ENCODE measurements at regions not wholly inside any gene's neighbourhood (a gene's known extent, or its start where the extent isn't known, plus 50 kb on each side); places are given as distances from the start of the nearest gene placed in this dataset.
"Not testable (repeated sequence)": the region's sequence is repeated elsewhere in the genome, so short reads cannot be mapped to it uniquely, and the experiment has no call there.

GRCh38 chr6:3672339-3672738, 79.2 kb downstream of the PXDC1 start:
- DNase-seq = not testable (repeated sequence)

- DNase-seq = no peak
Measured at GRCh38 chr6:3671382-3671781, 80.1 kb downstream of the PXDC1 start.

DNA sequence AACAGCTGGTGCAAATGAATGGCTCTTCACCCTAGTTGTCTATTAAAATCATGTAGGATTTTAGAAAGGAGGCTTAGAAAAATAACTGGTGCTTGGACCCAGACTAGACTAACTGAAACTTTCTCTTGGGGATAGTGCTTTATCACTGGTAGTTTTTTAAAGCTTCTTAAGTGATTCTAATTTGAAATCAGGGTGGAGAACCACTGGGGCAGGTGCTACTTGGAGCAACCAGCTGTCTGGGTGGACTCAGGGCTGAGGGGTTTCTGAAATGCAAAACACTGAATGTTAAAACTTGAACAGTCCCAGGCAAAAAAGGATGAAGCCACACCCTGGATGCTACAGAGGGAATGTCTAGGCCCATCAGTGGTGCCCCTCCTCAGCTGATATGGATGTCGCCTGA, 81.2 kb downstream of the PXDC1 start:
- no peak for DNase-seq

- no peak for DNase-seq
Measured at GRCh38 chr6:3669916-3670315, 81.6 kb downstream of the PXDC1 start.

DNA sequence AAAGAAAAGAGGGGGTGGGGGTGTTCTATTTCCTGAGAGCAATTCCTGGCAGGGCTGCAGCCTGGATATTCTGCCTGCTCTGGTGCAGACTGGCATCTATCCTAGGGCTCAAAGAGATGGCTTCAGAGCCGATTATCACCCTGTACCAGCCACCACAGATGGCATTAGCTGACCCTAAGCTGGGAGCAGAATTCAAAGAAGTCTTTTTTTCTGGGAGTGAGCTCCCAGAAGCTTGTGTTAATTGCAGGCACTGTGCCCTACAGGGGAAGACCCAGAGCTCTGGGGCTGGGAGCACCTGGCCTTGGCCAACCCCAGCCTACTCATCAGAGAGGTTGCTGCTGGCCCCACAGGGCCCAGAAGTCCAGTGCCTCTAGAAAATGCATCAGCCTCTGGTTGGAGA, 85.9 kb downstream of the PXDC1 start:
- DNase-seq = no peak

DNA sequence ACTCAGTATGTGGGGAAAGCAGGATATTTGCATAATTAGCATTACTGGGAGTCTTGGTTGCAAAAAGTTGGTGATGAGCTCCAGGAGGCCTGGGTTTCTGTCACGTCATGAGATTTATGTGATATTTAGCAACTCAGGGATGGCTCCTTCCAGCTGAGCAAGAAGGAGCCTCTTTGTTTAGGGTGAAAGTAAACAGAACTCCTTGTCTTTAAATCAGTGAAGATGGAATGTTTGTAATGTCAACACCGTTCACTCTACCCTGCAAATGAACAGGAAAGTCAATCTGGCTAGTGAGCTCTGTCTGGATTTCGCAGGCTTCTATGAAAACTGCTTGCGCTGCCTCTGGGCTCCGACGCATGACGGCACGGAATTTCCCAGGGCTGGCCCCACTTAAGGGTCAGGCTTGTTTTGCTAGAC, 86.9 kb downstream of the PXDC1 start:
- no peak for DNase-seq

- no peak for DNase-seq
Measured at GRCh38 chr6:3663811-3664210, 87.7 kb downstream of the PXDC1 start.

DNA sequence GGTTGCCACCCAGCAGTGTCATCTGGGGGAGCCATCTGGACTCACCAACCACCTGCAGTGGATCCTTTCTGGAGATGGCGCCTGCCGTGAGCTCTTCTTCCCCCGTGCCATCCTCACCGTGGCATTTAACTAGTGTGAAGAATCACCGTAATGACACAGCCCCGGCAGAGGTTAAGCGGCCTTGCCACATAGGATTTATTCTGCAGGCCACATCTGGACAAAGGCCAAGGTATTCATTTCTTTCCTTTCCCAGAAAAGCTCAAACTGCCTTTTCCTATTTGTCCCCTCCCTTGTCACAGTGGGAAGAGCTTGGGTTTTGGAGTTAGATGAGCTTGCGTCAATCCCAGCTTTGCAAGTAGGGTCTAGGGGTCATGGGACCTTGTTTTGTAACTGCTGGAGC, 88.4 kb downstream of the PXDC1 start:
- DNase-seq = no peak

GRCh38 chr6:3661390-3661789, 90.1 kb downstream of the PXDC1 start:
- DNase-seq = no peak

DNA sequence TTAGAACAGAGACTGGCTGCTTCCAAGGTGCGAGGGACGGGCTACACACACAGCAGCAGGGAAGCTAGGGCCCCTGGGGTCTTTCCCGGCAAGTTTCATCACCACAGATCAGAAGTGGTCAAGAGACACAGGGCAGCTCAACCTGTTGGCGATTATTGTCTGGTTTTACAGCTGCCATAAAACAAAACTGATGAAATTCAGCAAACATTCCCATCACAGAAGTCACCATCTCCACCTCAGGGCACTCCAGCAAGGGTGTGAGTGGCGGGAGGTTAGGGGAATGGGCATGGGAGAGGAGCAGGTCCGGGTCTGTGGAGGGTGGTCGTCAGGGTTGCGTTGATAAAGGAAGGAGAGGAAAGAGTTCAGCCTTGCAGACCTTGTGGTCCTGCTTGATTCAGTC, 91.0 kb downstream of the PXDC1 start:
- DNase-seq = no peak

DNA sequence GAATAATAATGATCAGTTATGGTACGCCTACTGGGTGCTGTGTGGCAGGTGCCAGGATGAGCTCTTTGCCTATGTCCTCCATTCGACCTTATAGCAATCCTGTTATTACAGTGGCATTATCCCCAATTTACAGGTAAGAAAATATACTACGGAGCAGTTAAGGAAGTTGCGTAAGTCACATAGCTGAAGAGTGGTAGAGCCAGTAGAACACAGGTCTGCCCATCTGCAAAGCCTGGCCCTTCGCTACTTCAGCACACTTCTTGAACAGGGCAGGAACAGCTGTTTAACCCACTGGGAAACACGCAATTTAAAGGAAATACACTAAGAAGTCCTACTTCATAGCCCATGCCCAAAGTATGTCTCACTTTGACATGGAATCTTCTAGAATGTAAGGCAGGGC, 91.8 kb downstream of the PXDC1 start:
- no peak for DNase-seq

DNA sequence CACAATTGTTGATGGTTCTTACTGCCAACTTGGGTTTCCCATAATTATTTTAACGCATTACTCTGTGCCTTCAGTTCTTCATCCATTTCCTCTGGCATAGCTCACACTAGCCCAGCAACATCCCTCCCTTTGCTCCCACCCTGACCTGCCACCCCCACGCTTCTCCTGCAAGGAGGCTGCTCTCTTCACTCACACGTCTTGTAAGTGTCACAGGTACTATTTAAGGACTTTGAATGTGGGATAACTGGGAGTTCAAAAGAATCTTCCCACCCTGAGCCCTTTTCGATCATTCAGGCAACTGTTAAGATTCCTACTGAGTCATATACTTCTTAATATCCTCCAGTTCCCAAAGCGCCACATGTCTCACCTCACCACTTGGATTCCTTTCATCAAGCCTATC, 95.4 kb downstream of the PXDC1 start:
- no peak for DNase-seq

DNA sequence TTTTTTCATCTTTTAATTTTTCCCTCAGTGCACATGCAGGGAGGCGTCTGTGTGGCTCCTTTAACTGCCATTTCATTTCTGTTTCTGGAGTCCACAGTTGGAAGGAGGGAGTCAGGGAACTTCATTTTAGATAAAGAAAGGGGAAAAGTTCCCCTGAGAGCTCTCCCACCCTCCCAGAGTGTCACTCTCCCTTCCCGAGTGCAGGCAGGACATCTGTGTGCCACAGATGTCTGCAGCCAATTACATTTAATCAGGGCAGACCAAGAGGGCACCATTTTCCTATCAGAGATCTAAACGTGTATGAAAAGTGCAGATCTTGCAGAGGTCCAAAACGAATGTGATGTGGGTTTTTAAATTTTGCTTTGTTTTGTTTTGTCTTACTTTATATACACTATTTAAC, 96.6 kb downstream of the PXDC1 start:
- DNase-seq = no peak

- DNase-seq = no peak
Measured at GRCh38 chr6:3654436-3654835, 97.1 kb downstream of the PXDC1 start.

DNA sequence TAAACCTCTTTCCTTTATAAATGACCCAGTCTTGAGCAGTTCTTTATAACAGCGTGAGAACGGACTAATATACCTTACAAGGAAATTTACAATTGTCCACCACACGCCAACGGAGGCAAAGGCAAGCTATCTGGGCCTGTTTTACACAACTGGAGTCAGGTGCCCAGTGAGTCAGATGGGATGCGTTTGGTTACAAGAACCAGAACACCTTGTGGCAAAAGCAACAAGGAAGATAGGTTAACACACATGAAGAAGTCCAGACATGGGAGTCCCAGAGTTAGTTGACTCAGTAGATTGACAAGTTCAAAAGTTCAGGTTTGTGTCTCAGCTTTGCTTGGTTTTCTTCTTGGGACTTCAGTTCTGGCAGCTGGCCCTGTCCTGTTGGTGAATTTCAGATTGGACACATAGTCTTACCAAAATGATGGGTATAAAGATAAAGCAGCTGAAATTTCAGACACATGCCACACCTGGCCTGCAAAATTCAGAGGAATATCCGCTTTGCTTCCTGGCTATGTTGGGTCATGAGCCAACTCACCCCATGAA, 97.9 kb downstream of the PXDC1 start:
- no peak for DNase-seq

DNA sequence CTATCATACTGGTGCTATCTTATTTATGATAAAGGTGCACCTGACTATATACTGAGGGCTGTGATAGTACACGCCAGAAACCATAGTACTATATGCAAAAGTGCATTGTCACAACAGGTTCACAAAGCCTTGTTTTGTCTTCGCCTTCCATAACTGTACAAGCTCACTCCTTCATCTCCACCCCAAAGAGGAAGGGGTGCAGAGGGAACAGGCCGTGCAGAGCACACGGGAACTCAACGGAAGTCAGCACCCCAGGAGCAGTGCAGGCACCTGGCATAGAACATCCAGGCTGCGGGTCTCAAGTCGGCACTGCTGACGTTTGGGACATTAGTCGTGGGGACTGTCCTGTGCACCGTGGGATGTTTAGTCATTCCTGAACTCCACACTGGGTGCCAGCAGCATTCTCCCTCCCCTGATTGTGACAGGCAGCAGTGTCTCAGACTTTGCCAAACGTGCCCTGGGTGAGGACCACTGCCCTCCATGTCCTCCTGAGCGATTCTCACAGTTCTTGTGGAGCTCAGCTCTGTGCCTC, 99.7 kb downstream of the PXDC1 start:
- DNase-seq = no peak

DNA sequence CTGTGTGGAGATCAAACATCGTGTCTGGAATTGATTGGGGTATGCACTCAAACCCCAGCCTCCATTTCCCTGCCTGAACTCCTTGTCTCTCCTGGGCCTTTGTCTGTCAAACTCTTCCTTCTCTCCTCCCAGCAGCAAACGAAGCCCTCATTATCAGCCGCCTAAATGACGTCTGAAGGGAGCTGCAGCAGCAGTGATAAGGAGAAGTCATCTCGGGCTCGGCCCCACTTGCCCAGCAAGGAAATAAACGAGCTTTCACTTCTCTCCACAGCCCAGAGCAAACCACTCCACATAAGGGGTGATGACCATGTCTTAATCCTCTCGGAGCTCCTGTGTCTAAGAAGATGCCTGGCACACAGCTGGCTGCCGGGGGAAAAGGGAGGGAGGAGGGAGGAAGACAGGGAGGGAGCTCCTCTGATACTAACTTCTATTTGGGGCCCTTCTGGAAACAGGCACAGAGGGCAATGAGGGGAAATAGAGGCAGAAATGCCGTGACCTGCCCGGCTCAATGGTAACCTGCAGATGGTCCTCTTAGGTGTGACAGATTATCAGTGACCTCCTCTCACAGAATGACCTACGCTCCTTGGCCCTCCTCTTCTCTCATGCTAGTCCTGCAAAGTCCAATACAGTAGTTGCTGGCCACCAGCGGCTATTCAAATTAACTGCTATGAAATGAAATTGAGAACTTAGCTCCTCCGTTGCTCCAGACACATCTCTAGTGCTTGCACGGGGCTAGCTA, 100.4 kb downstream of the PXDC1 start:
- DNase-seq = no peak

GRCh38 chr6:3650076-3650958, 101.2 kb downstream of the PXDC1 start:
- DNase-seq = no peak

GRCh38 chr6:3648724-3649123, 102.8 kb downstream of the PXDC1 start:
- no peak for DNase-seq

GRCh38 chr6:3646616-3647362, 104.7 kb downstream of the PXDC1 start:
- DNase-seq = no peak

GRCh38 chr6:3644739-3645012, 106.8 kb downstream of the PXDC1 start:
- no peak for DNase-seq

DNA sequence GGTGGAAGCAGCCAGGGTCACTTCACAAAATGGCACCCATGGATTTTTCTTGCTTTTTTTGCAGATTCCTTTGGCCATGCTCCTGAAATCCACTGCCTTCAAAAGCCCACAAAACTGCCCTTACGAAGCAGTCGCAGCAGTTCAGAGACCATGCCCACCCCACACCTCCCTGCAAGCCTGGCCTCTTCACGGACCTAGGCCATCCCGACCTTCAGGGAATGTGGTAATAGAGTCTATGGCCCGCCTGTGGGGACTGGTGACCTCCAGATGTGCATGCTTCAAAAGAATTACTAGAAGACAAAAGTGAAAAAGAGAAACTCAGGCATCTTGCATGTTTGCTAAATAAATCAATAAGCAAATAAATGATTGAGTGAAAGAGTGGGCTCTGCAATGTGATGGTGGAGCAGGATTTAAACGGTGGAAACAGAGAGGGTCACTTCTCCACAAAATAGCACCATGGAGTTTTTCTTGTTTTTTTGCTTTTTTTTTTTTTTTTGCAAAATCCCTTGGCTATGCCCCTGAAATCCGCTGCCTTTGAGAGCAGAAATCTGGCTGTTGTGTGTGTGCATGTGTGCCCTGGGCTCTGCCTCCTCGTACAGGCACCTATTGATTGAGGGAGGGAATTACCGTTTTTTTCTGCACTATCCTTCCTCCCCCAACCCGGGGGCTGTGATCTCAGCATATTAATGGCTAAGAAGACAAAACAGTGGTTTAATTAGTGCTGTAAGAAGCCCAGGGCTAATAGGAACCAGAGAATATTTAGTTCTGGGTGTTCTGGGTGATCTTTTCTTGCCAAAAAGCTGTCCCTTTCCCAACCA, 107.4 kb downstream of the PXDC1 start:
- DNase-seq = no peak

Measured in NCI-H510A treated with DMSO at 0.1 percent for 48 hours (cell line).